Spinal cord (tissue), 9 donors: ENCODE measurements at regions not wholly inside any gene's neighbourhood (a gene's known extent, or its start where the extent isn't known, plus 50 kb on each side); places are given as distances from the start of the nearest gene placed in this dataset.
"Not testable (repeated sequence)": the region's sequence is repeated elsewhere in the genome, so short reads cannot be mapped to it uniquely, and the experiment has no call there.

Experiments
- DNase-seq, 6 donors: peaks; one replicate each; pipeline versions ENCODE4 v3.0.0 to v3.0.0-alpha.2; 2013 to 2015; ENCODE audit warnings: low spot score in 6 of 6, low read depth in 4 of 6
- H3K27ac ChIP-seq: one replicate; pipeline ENCODE4 v1.5.1; 2013; ENCODE audit warnings: low read depth, low read length, control low read depth
- H3K27me3 ChIP-seq: one replicate; pipeline ENCODE4 v1.6.1; 2013; ENCODE audit warnings: low read length; ENCODE audit not compliant: control insufficient read depth, insufficient read depth
- H3K36me3 ChIP-seq: one replicate; pipeline ENCODE4 v1.6.1; 2013; ENCODE audit warnings: low read length; ENCODE audit not compliant: control insufficient read depth, insufficient read depth
- H3K4me1 ChIP-seq: one replicate; pipeline ENCODE4 v1.6.1; 2013; ENCODE audit warnings: low read length; ENCODE audit not compliant: control insufficient read depth, insufficient read depth
- H3K4me3 ChIP-seq: one replicate; pipeline ENCODE4 v1.5.1; 2013; ENCODE audit warnings: low read depth, low read length, control low read depth
- H3K9me3 ChIP-seq: one replicate; pipeline ENCODE4 v1.6.1; 2013; ENCODE audit warnings: low read length; ENCODE audit not compliant: control insufficient read depth, insufficient read depth
- WGBS: methylation state at CpG from one replicate; pipeline ENCODE4 v1.1.5; 2013; ENCODE audit warnings: missing lambda C conversion rate; ENCODE audit not compliant: insufficient coverage; 5-methylcytosine and 5-hydroxymethylcytosine counted together
- donor health status: healthy.

GRCh38 chr17:56731096-56731495, 102.6 kb downstream of the C17orf67 start:
- DNase-seq, H3K36me3 ChIP-seq, H3K4me3 ChIP-seq, H3K9me3 ChIP-seq, H3K27me3 ChIP-seq, H3K27ac ChIP-seq, H3K4me1 ChIP-seq: not testable (repeated sequence)
- WGBS = 96% methylated on average over 5 of the region's 5 CpGs

GRCh38 chr17:56733833-56734232, 99.9 kb downstream of the C17orf67 start:
- H3K27ac ChIP-seq = no peak overlapping the region
- 80% methylated on average over 2 of the region's 5 CpGs for whole genome bisulfite sequencing
- H3K4me3 ChIP-seq = no peak overlapping the region
- peaks cover 11% of the 10 kb centered on the region for H3K4me1 ChIP-seq
- no peaks in the 10 kb centered on the region for H3K9me3 ChIP-seq
- H3K27me3 ChIP-seq = no peaks in the 10 kb centered on the region
- H3K36me3 ChIP-seq = no peaks in the 10 kb centered on the region
- DNase-seq = no peak

GRCh38 chr17:56735842-56736241, 97.9 kb downstream of the C17orf67 start:
- H3K27me3 ChIP-seq = no peaks in the 10 kb centered on the region
- 93% methylated on average over 5 of the region's 6 CpGs for whole genome bisulfite sequencing
- H3K9me3 ChIP-seq = no peaks in the 10 kb centered on the region

DNA sequence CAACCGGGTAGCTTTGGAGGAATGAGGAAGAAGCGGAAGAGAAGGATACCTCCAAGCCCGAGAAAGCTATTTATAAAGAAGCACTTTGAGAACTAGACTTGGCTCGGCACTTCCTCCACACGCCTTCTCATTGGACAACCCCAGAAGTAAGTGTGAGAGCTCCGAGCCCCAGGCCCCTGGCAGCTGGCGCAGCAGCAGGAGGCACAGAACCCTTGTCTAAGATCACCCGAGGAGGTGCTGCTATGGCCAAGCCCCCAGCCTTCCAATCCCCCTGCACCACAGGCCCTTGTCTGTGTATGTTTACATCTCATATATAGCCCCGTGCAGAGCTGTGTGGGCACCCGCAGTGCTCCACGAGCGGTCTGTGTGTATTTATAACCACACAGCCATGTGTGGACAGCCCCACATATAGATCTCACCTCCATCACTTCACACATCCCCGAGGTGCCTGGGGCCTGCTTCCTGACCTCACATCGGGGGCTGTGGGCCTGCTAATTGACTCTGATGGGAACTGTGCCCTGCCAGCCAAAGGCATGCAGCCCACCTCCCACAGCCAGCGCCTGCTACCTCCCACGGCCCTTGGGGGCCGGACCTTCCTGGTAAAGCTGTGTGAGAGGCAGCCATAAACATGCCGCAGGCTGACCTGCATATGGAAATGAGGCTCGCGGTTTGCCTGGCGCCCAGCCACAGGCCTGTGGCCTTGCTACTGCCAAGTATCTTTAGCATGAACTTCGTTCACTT, 96.1 kb downstream of the C17orf67 start:
- no peaks in the 10 kb centered on the region for H3K27me3 ChIP-seq
- H3K4me1 ChIP-seq = peaks cover 22% of the 10 kb centered on the region
- H3K4me3 ChIP-seq = no peak overlapping the region
- no peaks in the 10 kb centered on the region for H3K36me3 ChIP-seq
- peak in 2 of 6 donors; percentile 20 to 35 for DNase-seq
- H3K9me3 ChIP-seq = no peaks in the 10 kb centered on the region
- no peak overlapping the region for H3K27ac ChIP-seq
- WGBS = 44% methylated on average over 17 of the region's 22 CpGs

More at GRCh38 chr17:56735842-56736241, 97.9 kb downstream of the C17orf67 start:
- H3K4me3 ChIP-seq = no peak overlapping the region
- no peaks in the 10 kb centered on the region for H3K36me3 ChIP-seq
- H3K4me1 ChIP-seq = peaks cover 22% of the 10 kb centered on the region
- no peak for DNase-seq
- no peak overlapping the region for H3K27ac ChIP-seq

GRCh38 chr17:56739376-56739775, 94.3 kb downstream of the C17orf67 start:
- H3K27me3 ChIP-seq = no peaks in the 10 kb centered on the region
- no peaks in the 10 kb centered on the region for H3K36me3 ChIP-seq
- no peaks in the 10 kb centered on the region for H3K9me3 ChIP-seq
- no peak overlapping the region for H3K27ac ChIP-seq
- H3K4me1 ChIP-seq = peaks cover 22% of the 10 kb centered on the region
- DNase-seq = no peak
- no peak overlapping the region for H3K4me3 ChIP-seq

DNA sequence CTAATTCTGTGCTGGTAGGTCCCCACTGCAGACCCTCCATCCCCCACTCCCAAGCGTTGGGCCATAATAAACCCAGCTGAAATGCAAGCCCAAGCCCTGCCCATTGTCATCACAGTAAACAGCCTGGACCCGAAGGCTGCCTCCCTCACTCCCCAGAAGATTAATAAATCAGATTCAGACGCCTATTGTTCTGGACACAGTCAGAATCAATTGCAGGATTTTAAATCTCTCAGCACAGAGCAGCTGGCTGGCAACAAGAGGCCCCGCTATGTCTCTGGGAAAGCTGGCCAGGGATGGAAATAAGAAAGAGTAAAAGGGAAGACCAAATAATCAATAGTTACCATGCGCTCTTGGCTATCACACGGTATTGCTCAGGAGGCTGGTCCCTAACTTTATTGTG, 93.9 kb downstream of the C17orf67 start:
- Histone ChIP-seq H3K27me3 (no peaks in the 10 kb centered on the region), H3K36me3 (no peaks in the 10 kb centered on the region), H3K27ac (no peak overlapping the region), H3K9me3 (no peaks in the 10 kb centered on the region), H3K4me1 (peaks cover 22% of the 10 kb centered on the region), H3K4me3 (no peak overlapping the region)
- peak in 2 of 6 donors; percentile 31 to 66 for DNase-seq
- WGBS = 18% methylated on average over 3 of the region's 6 CpGs

DNA sequence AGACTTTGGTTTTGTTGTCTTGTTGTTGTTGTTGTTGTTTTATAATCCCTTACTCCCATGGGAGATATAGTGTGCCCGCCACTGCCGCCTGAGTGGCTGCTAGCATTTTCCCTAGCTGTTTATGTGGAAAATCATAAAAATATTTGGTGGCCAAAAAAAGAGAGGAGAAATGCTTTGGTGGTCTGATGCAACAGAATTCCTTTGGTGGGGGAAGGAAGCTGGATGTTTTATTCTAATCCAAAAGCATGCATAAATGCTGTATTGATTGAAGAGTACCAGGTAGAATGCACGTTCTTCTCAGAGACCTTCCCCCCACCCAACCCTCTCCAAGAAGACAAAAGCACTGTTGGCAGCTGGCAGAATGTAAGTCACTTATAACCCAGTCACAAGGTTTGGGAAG, 93.2 kb downstream of the C17orf67 start:
- H3K4me3 ChIP-seq = no peak overlapping the region
- H3K27me3 ChIP-seq = no peaks in the 10 kb centered on the region
- H3K27ac ChIP-seq = no peak overlapping the region
- no peak for DNase-seq
- no peaks in the 10 kb centered on the region for H3K9me3 ChIP-seq
- peaks cover 22% of the 10 kb centered on the region for H3K4me1 ChIP-seq
- no peaks in the 10 kb centered on the region for H3K36me3 ChIP-seq
- WGBS = no CpG with 5 or more reads among the region's 3 CpGs
